ENCODE measurements at regions not wholly inside any gene's neighbourhood (a gene's known extent, or its start where the extent isn't known, plus 50 kb on each side); places are given as distances from the start of the nearest gene placed in this dataset.

GRCh38 chr18:51891876-51892275 lies 448.1 kb upstream of the DCC start:
- H3K4me3 Mint-ChIP-seq: no peak overlapping the region
- H3K27ac Mint-ChIP-seq: no peak overlapping the region
- no peaks in the 10 kb centered on the region for H3K4me1 Mint-ChIP-seq (ENCODE audit: low read depth)

GRCh38 chr18:51897884-51898283 lies 442.1 kb upstream of the DCC start:
- Mint-ChIP-seq H3K9me3 (peaks cover 14% of the 10 kb centered on the region), H3K36me3 (ENCODE audit: low read depth) (no peaks in the 10 kb centered on the region), H3K4me1 (ENCODE audit: low read depth) (no peaks in the 10 kb centered on the region), H3K4me3 (no peak overlapping the region), H3K27ac (no peak overlapping the region), H3K27me3 (ENCODE audit: low read depth) (no peaks in the 10 kb centered on the region)

More at GRCh38 chr18:51891876-51892275, 448.1 kb upstream of the DCC start:
- no peaks in the 10 kb centered on the region for H3K27me3 Mint-ChIP-seq (ENCODE audit: low read depth)
- H3K9me3 Mint-ChIP-seq: peaks cover 14% of the 10 kb centered on the region
- H3K36me3 Mint-ChIP-seq (ENCODE audit: low read depth): no peaks in the 10 kb centered on the region

- no peak overlapping the region for H3K27ac Mint-ChIP-seq
- H3K36me3 Mint-ChIP-seq (ENCODE audit: low read depth): no peaks in the 10 kb centered on the region
- H3K4me1 Mint-ChIP-seq (ENCODE audit: low read depth): no peaks in the 10 kb centered on the region
- no peaks in the 10 kb centered on the region for H3K27me3 Mint-ChIP-seq (ENCODE audit: low read depth)
- no peak overlapping the region for H3K4me3 Mint-ChIP-seq
- no peaks in the 10 kb centered on the region for H3K9me3 Mint-ChIP-seq
These were observed 432.1 kb upstream of the DCC start for GRCh38 chr18:51907687-51908597.

- no peak overlapping the region for H3K27ac Mint-ChIP-seq
- no peak overlapping the region for H3K4me3 Mint-ChIP-seq
- no peaks in the 10 kb centered on the region for H3K4me1 Mint-ChIP-seq (ENCODE audit: low read depth)
- H3K36me3 Mint-ChIP-seq (ENCODE audit: low read depth): no peaks in the 10 kb centered on the region
- H3K27me3 Mint-ChIP-seq (ENCODE audit: low read depth): no peaks in the 10 kb centered on the region
- no peaks in the 10 kb centered on the region for H3K9me3 Mint-ChIP-seq
These were observed 431.4 kb upstream of the DCC start for GRCh38 chr18:51908598-51908944.

GRCh38 chr18:51911584-51911983 lies 428.4 kb upstream of the DCC start:
- Mint-ChIP-seq H3K4me1 (ENCODE audit: low read depth) (no peaks in the 10 kb centered on the region), H3K27me3 (ENCODE audit: low read depth) (no peaks in the 10 kb centered on the region), H3K4me3 (no peak overlapping the region), H3K36me3 (ENCODE audit: low read depth) (no peaks in the 10 kb centered on the region), H3K27ac (no peak overlapping the region), H3K9me3 (no peaks in the 10 kb centered on the region)

- no peaks in the 10 kb centered on the region for H3K9me3 Mint-ChIP-seq
- H3K4me1 Mint-ChIP-seq (ENCODE audit: low read depth): no peaks in the 10 kb centered on the region
- no peaks in the 10 kb centered on the region for H3K27me3 Mint-ChIP-seq (ENCODE audit: low read depth)
- H3K27ac Mint-ChIP-seq: no peak overlapping the region
- no peaks in the 10 kb centered on the region for H3K36me3 Mint-ChIP-seq (ENCODE audit: low read depth)
- H3K4me3 Mint-ChIP-seq: no peak overlapping the region
These were observed 427.6 kb upstream of the DCC start for GRCh38 chr18:51912381-51912780.

GRCh38 chr18:51915176-51915575 lies 424.8 kb upstream of the DCC start:
- Mint-ChIP-seq H3K27me3 (ENCODE audit: low read depth) (no peaks in the 10 kb centered on the region), H3K27ac (no peak overlapping the region), H3K4me3 (no peak overlapping the region), H3K4me1 (ENCODE audit: low read depth) (no peaks in the 10 kb centered on the region), H3K9me3 (peaks cover 4% of the 10 kb centered on the region), H3K36me3 (ENCODE audit: low read depth) (no peaks in the 10 kb centered on the region)

- H3K4me3 Mint-ChIP-seq: no peak overlapping the region
- no peaks in the 10 kb centered on the region for H3K36me3 Mint-ChIP-seq (ENCODE audit: low read depth)
- no peaks in the 10 kb centered on the region for H3K27me3 Mint-ChIP-seq (ENCODE audit: low read depth)
- peaks cover 7% of the 10 kb centered on the region for H3K9me3 Mint-ChIP-seq
- no peaks in the 10 kb centered on the region for H3K4me1 Mint-ChIP-seq (ENCODE audit: low read depth)
- no peak overlapping the region for H3K27ac Mint-ChIP-seq
These were observed 418.1 kb upstream of the DCC start for GRCh38 chr18:51921862-51922261.

- Mint-ChIP-seq H3K4me3 (no peak overlapping the region), H3K36me3 (ENCODE audit: low read depth) (no peaks in the 10 kb centered on the region), H3K27me3 (ENCODE audit: low read depth) (no peaks in the 10 kb centered on the region), H3K27ac (no peak overlapping the region), H3K9me3 (peaks cover 13% of the 10 kb centered on the region), H3K4me1 (ENCODE audit: low read depth) (no peaks in the 10 kb centered on the region)
These were observed 406.1 kb upstream of the DCC start for GRCh38 chr18:51933903-51934302.

GRCh38 chr18:51936115-51936514 lies 403.9 kb upstream of the DCC start:
- Mint-ChIP-seq H3K36me3 (ENCODE audit: low read depth) (no peaks in the 10 kb centered on the region), H3K9me3 (no peaks in the 10 kb centered on the region), H3K4me3 (no peak overlapping the region), H3K4me1 (ENCODE audit: low read depth) (no peaks in the 10 kb centered on the region), H3K27ac (no peak overlapping the region), H3K27me3 (ENCODE audit: low read depth) (no peaks in the 10 kb centered on the region)

GRCh38 chr18:51941999-51942398 lies 398.0 kb upstream of the DCC start:
- no peak overlapping the region for H3K27ac Mint-ChIP-seq
- no peak overlapping the region for H3K4me3 Mint-ChIP-seq
- H3K36me3 Mint-ChIP-seq (ENCODE audit: low read depth): no peaks in the 10 kb centered on the region
- no peaks in the 10 kb centered on the region for H3K4me1 Mint-ChIP-seq (ENCODE audit: low read depth)
- no peaks in the 10 kb centered on the region for H3K9me3 Mint-ChIP-seq
- H3K27me3 Mint-ChIP-seq (ENCODE audit: low read depth): no peaks in the 10 kb centered on the region

- H3K9me3 Mint-ChIP-seq: no peaks in the 10 kb centered on the region
- no peaks in the 10 kb centered on the region for H3K4me1 Mint-ChIP-seq (ENCODE audit: low read depth)
- H3K27me3 Mint-ChIP-seq (ENCODE audit: low read depth): no peaks in the 10 kb centered on the region
- H3K4me3 Mint-ChIP-seq: no peak overlapping the region
- no peak overlapping the region for H3K27ac Mint-ChIP-seq
- no peaks in the 10 kb centered on the region for H3K36me3 Mint-ChIP-seq (ENCODE audit: low read depth)
These were observed 396.7 kb upstream of the DCC start for GRCh38 chr18:51943281-51943680.

- no peak overlapping the region for H3K27ac Mint-ChIP-seq
- H3K4me3 Mint-ChIP-seq: no peak overlapping the region
- peaks cover 19% of the 10 kb centered on the region for H3K9me3 Mint-ChIP-seq
- no peaks in the 10 kb centered on the region for H3K4me1 Mint-ChIP-seq (ENCODE audit: low read depth)
- H3K36me3 Mint-ChIP-seq (ENCODE audit: low read depth): no peaks in the 10 kb centered on the region
- no peaks in the 10 kb centered on the region for H3K27me3 Mint-ChIP-seq (ENCODE audit: low read depth)
These were observed 393.1 kb upstream of the DCC start for GRCh38 chr18:51946946-51947345.

GRCh38 chr18:51952844-51953243 lies 387.2 kb upstream of the DCC start:
- peaks cover 26% of the 10 kb centered on the region for H3K9me3 Mint-ChIP-seq

GRCh38 chr18:51953521-51953920 lies 386.5 kb upstream of the DCC start:
- Mint-ChIP-seq H3K4me3 (no peak overlapping the region), H3K27me3 (ENCODE audit: low read depth) (no peaks in the 10 kb centered on the region), H3K9me3 (peaks cover 26% of the 10 kb centered on the region), H3K4me1 (ENCODE audit: low read depth) (no peaks in the 10 kb centered on the region), H3K27ac (no peak overlapping the region), H3K36me3 (ENCODE audit: low read depth) (no peaks in the 10 kb centered on the region)

More at GRCh38 chr18:51952844-51953243, 387.2 kb upstream of the DCC start:
- Mint-ChIP-seq H3K4me1 (ENCODE audit: low read depth) (no peaks in the 10 kb centered on the region), H3K27ac (no peak overlapping the region), H3K4me3 (no peak overlapping the region), H3K27me3 (ENCODE audit: low read depth) (no peaks in the 10 kb centered on the region), H3K36me3 (ENCODE audit: low read depth) (no peaks in the 10 kb centered on the region)
